Naive thymus-derived CD4-positive, alpha-beta T cell (primary cell): ENCODE measurements at regions not wholly inside any gene's neighbourhood (a gene's known extent, or its start where the extent isn't known, plus 50 kb on each side); places are given as distances from the start of the nearest gene placed in this dataset.

ENCODE experiments used
- ATAC-seq: fragments of 150-1000 bp; cut with Tn5 transposase; 2 replicates; pipeline ENCODE4 v1.10.0; 2021; ENCODE audit warnings: mild to moderate bottlenecking, moderate library complexity
- CTCF ChIA-PET: fragments of 350-600 bp; sonication (Branson Sonifier 250); formaldehyde crosslinking; loops from one replicate; lab custom pipeline; 2021; ENCODE audit warnings: antibody characterized with exemption; lab: Charles Lee
- POLR2A ChIA-PET: fragments of 350-600 bp; sonication (Branson Sonifier 250); formaldehyde crosslinking; loops from one replicate; lab custom pipeline; 2021; ENCODE audit warnings: antibody characterized with exemption, inconsistent platforms; lab: Charles Lee
- DNase-seq, 9 donors: peaks; one replicate each; pipeline versions ENCODE4 v3.0.0 to v3.0.0-alpha.2; 2020 to 2022; ENCODE audit warnings: mixed read lengths in 1 of 9
- H3K27ac ChIP-seq: one replicate; pipeline ENCODE4 v1.7.0; 2013; ENCODE audit warnings: mild to moderate bottlenecking, low read depth, low read length, moderate library complexity
- H3K27me3 ChIP-seq, 2 donors: one replicate each; pipeline ENCODE4 v1.7.0; 2013; ENCODE audit warnings: low read length in 2 of 2, mild to moderate bottlenecking in 2 of 2, moderate library complexity in 2 of 2; ENCODE audit not compliant: control insufficient read depth in 2 of 2, insufficient read depth in 2 of 2
- H3K36me3 ChIP-seq, 3 experiments: 1 replicate in 2 of 3; 2 replicates in 1 of 3; pipeline ENCODE4 v1.7.0; 2013; ENCODE audit warnings: low read length in 3 of 3, mild to moderate bottlenecking in 3 of 3, moderate library complexity in 1 of 3; ENCODE audit not compliant: insufficient read depth in 3 of 3, control insufficient read depth in 2 of 3
- H3K4me1 ChIP-seq, 2 donors: one replicate each; pipeline ENCODE4 v1.7.0; 2013; ENCODE audit warnings: low read length in 2 of 2, mild to moderate bottlenecking in 2 of 2, moderate library complexity in 1 of 2; ENCODE audit not compliant: control insufficient read depth in 2 of 2, insufficient read depth in 2 of 2
- H3K4me3 ChIP-seq: 2 replicates; pipeline ENCODE4 v1.7.0; 2013; ENCODE audit warnings: mild to moderate bottlenecking, low read length
- H3K9me3 ChIP-seq, 3 experiments: 1 replicate in 2 of 3; 2 replicates in 1 of 3; pipeline ENCODE4 v1.7.0; 2013; ENCODE audit warnings: low read length in 3 of 3; ENCODE audit not compliant: control insufficient read depth in 2 of 3
- H3K27ac Mint-ChIP-seq, 9 donors: one replicate each; pipeline ENCODE4 v1.8.0; 2020 to 2022; ENCODE audit warnings: mixed read lengths in 9 of 9, mild to moderate bottlenecking in 8 of 9, moderate library complexity in 5 of 9, inconsistent platforms in 2 of 9
- H3K27me3 Mint-ChIP-seq, 5 donors: one replicate each; pipeline ENCODE4 v1.8.0; 2021 to 2022; ENCODE audit warnings: mixed read lengths in 5 of 5, mild to moderate bottlenecking in 1 of 5
- H3K36me3 Mint-ChIP-seq, 5 donors: one replicate each; pipeline ENCODE4 v1.8.0; 2020 to 2022; ENCODE audit warnings: mixed read lengths in 5 of 5, mild to moderate bottlenecking in 3 of 5, inconsistent platforms in 1 of 5
- H3K4me1 Mint-ChIP-seq, 7 donors: one replicate each; pipeline ENCODE4 v1.8.0; 2020 to 2022; ENCODE audit warnings: mixed read lengths in 7 of 7, mild to moderate bottlenecking in 3 of 7, inconsistent platforms in 1 of 7
- H3K4me3 Mint-ChIP-seq, 10 donors: one replicate each; pipeline ENCODE4 v1.8.0; 2020 to 2022; ENCODE audit warnings: mild to moderate bottlenecking in 10 of 10, mixed read lengths in 10 of 10, moderate library complexity in 6 of 10, inconsistent platforms in 2 of 10
- H3K9me3 Mint-ChIP-seq, 11 donors: one replicate each; pipeline ENCODE4 v1.8.0; 2020 to 2022; ENCODE audit warnings: mixed read lengths in 11 of 11, mild to moderate bottlenecking in 4 of 11, inconsistent platforms in 1 of 11, moderate library complexity in 1 of 11
- intact Hi-C, 2 donors: fragments of 100-400 bp; cut with micrococcal nuclease; formaldehyde crosslinking; loops; one replicate each; pipeline ENCODE4 v1.15.1; 2023

GRCh38 chrX:39975101-39975925 lies 122.4 kb downstream of the BCOR start:
- peaks cover 0 to 2% of the 10 kb centered on the region in 2 donors for H3K4me1 ChIP-seq
- no peak for ATAC-seq
- DNase-seq, result no peak
- Mint-ChIP-seq H3K4me3 (no peak overlapping the region), H3K27ac (peak overlapping the region in 1 of 9 donors; percentile 92), H3K4me1 (peaks cover 0 to 15% (median 10%) of the 10 kb centered on the region in 7 donors), H3K27me3 (no peaks in the 10 kb centered on the region), H3K9me3 (peaks cover 0 to 17% (median 6%) of the 10 kb centered on the region in 11 donors), H3K36me3 (peaks cover 0 to 17% (median 4%) of the 10 kb centered on the region in 5 donors)
- no peaks in the 10 kb centered on the region for H3K27me3 ChIP-seq
- peaks cover 0 to 8% (median 0%) of the 10 kb centered on the region in 3 experiments for H3K9me3 ChIP-seq
- POLR2A ChIA-PET, result no interaction called here
- CTCF ChIA-PET, result interaction anchor here (0.6 kb wide), 1 partner anchor 201 kb away, joined by 3 read pairs; no protein-coding TSS in a partner anchor
- H3K4me3 ChIP-seq, result no peak overlapping the region
- no peak overlapping the region for H3K27ac ChIP-seq
- intact Hi-C loops, result no loop called here
- H3K36me3 ChIP-seq, result no peaks in the 10 kb centered on the region

- Histone ChIP-seq H3K27me3 (no peaks in the 10 kb centered on the region), H3K36me3 (no peaks in the 10 kb centered on the region), H3K4me3 (no peak overlapping the region), H3K27ac (no peak overlapping the region), H3K9me3 (no peaks in the 10 kb centered on the region), H3K4me1 (no peaks in the 10 kb centered on the region)
- no peak for DNase-seq
- ChIA-PET CTCF (no interaction called here), POLR2A (no interaction called here)
- no peak for ATAC-seq
- peaks cover 0 to 1% (median 0%) of the 10 kb centered on the region in 5 donors for H3K36me3 Mint-ChIP-seq
- H3K27me3 Mint-ChIP-seq, result no peaks in the 10 kb centered on the region
- no peak overlapping the region for H3K27ac Mint-ChIP-seq
- H3K4me3 Mint-ChIP-seq, result no peak overlapping the region
- peaks cover 0 to 9% (median 6%) of the 10 kb centered on the region in 7 donors for H3K4me1 Mint-ChIP-seq
- H3K9me3 Mint-ChIP-seq, result no peaks in the 10 kb centered on the region
- intact Hi-C loops, result no loop called here
Measured at GRCh38 chrX:39981946-39982345, 115.8 kb downstream of the BCOR start.

- Histone ChIP-seq H3K9me3 (no peaks in the 10 kb centered on the region), H3K27ac (no peak overlapping the region), H3K4me1 (no peaks in the 10 kb centered on the region), H3K36me3 (no peaks in the 10 kb centered on the region), H3K27me3 (no peaks in the 10 kb centered on the region), H3K4me3 (no peak overlapping the region)
- Mint-ChIP-seq H3K9me3 (no peaks in the 10 kb centered on the region), H3K4me3 (no peak overlapping the region), H3K27me3 (no peaks in the 10 kb centered on the region), H3K27ac (no peak overlapping the region), H3K36me3 (peaks cover 0 to 1% (median 0%) of the 10 kb centered on the region in 5 donors), H3K4me1 (peaks cover 0 to 8% (median 5%) of the 10 kb centered on the region in 7 donors)
- intact Hi-C loops, result no loop called here
- ATAC-seq (no peak), DNase-seq (no peak)
- ChIA-PET CTCF (no interaction called here), POLR2A (no interaction called here)
Measured at GRCh38 chrX:39982948-39983347, 114.8 kb downstream of the BCOR start.

GRCh38 chrX:39983715-39984114 lies 114.0 kb downstream of the BCOR start:
- Histone ChIP-seq H3K27ac (no peak overlapping the region), H3K36me3 (no peaks in the 10 kb centered on the region), H3K4me3 (no peak overlapping the region), H3K27me3 (no peaks in the 10 kb centered on the region), H3K4me1 (no peaks in the 10 kb centered on the region), H3K9me3 (no peaks in the 10 kb centered on the region)
- CTCF ChIA-PET, result no interaction called here
- Mint-ChIP-seq H3K4me1 (peaks cover 0 to 3% (median 0%) of the 10 kb centered on the region in 7 donors), H3K36me3 (peaks cover 0 to 1% (median 0%) of the 10 kb centered on the region in 5 donors), H3K4me3 (no peak overlapping the region), H3K27ac (peak overlapping the region in 1 of 9 donors; percentile 7), H3K27me3 (no peaks in the 10 kb centered on the region), H3K9me3 (no peaks in the 10 kb centered on the region)
- POLR2A ChIA-PET, result no interaction called here
- no peak for DNase-seq
- ATAC-seq, result no peak
- intact Hi-C loops, result no loop called here

- Mint-ChIP-seq H3K27me3 (no peaks in the 10 kb centered on the region), H3K4me3 (no peak overlapping the region), H3K9me3 (no peaks in the 10 kb centered on the region), H3K4me1 (peaks cover 0 to 3% (median 0%) of the 10 kb centered on the region in 7 donors), H3K27ac (no peak overlapping the region), H3K36me3 (peaks cover 0 to 1% (median 0%) of the 10 kb centered on the region in 5 donors)
- intact Hi-C loops, result no loop called here
- H3K36me3 ChIP-seq, result no peaks in the 10 kb centered on the region
- ATAC-seq (no peak), DNase-seq (no peak)
- H3K27ac ChIP-seq, result no peak overlapping the region
- no peaks in the 10 kb centered on the region for H3K27me3 ChIP-seq
- no peak overlapping the region for H3K4me3 ChIP-seq
- CTCF ChIA-PET, result no interaction called here
- H3K9me3 ChIP-seq, result no peaks in the 10 kb centered on the region
- H3K4me1 ChIP-seq, result no peaks in the 10 kb centered on the region
- POLR2A ChIA-PET, result no interaction called here
Measured at GRCh38 chrX:39984191-39984956, 113.4 kb downstream of the BCOR start.

GRCh38 chrX:39985071-39985470 lies 112.7 kb downstream of the BCOR start:
- Mint-ChIP-seq H3K4me1 (peaks cover 0 to 3% (median 0%) of the 10 kb centered on the region in 7 donors), H3K9me3 (no peaks in the 10 kb centered on the region), H3K27ac (peak overlapping the region in 1 of 9 donors; percentile 6), H3K27me3 (no peaks in the 10 kb centered on the region), H3K4me3 (no peak overlapping the region), H3K36me3 (no peaks in the 10 kb centered on the region)
- DNase-seq (no peak), ATAC-seq (no peak)
- Histone ChIP-seq H3K36me3 (no peaks in the 10 kb centered on the region), H3K4me3 (no peak overlapping the region), H3K27ac (no peak overlapping the region), H3K9me3 (no peaks in the 10 kb centered on the region), H3K27me3 (no peaks in the 10 kb centered on the region), H3K4me1 (no peaks in the 10 kb centered on the region)
- POLR2A ChIA-PET, result no interaction called here
- CTCF ChIA-PET, result no interaction called here
- intact Hi-C loops, result no loop called here
